ENCODE measurements at regions not wholly inside any gene's neighbourhood (a gene's known extent, or its start where the extent isn't known, plus 50 kb on each side); places are given as distances from the start of the nearest gene placed in this dataset.
"Not testable (repeated sequence)": the region's sequence is repeated elsewhere in the genome, so short reads cannot be mapped to it uniquely, and the experiment has no call there.

DNA sequence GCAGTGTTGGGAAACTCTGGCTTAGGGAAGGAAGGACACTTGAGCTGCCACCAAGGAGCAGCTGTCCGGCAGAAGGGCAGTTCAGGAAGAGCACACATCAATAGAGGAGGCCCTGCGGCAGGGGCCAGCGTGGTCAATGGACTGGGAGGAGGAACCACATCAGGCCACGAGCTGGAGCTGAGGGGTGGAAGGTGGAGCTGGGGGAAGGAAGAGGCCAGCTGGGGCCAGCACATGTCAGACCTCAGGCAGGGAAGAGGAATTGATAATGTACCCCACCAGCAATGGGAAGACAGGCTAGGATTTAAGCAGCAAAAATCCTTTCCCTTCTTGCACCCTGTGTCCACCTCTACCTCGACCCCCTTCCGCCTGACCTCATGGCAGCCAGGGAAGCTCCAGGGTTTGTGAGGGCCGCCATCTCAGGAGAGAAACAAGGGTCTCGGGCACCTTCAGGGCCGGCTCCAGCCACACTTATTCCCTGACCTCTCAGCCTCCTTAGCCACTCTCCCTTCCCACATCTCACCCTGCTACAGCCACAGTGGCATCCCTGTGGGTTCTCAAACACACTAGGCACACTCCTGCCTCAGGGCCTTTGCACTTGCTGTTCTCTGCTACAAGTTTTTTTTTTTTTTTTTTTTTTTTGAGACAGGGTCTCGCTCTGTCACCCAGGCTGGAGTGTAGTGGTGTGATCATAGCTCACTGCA is 157.8 kb upstream of the GRK3 start:
- no peaks in the 10 kb centered on the region for H3K27me3 Mint-ChIP-seq
- H3K4me1 Mint-ChIP-seq, result peaks cover 30% of the 10 kb centered on the region
- H3K27ac Mint-ChIP-seq, result no peak overlapping the region
- H3K36me3 Mint-ChIP-seq, result no peaks in the 10 kb centered on the region
- H3K9me3 Mint-ChIP-seq, result no peaks in the 10 kb centered on the region
- H3K4me3 Mint-ChIP-seq, result peak overlapping the region; percentile 81

DNA sequence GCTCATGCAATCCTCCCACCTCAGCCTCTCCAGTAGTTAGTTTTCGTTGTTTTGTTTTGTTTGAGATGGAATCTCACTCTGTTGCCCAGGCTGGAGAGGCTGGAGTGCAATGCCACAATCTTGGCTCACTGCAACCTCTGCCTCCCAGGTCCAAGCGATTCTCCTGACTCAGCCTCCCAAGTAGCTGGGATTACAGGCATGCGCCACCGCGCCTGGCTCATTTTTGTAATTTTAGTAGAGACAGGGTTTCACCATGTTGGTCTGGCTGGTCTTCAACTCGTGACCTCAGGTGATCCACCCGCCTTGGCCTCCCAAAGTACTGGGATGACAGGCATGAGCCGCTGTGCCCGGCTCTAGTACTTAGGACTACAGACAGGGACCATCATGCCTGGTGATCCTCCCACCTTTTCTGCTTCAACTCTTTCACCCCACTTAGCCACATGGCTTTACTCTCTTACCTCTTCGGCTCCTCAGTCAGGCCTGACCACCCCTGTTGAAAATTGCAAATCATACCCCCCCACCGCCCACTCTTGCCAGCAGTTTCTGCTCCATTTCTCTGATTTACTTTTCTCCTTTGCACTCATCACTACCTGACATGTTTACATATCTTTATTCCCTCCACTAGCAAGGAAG is 157.1 kb upstream of the GRK3 start:
- H3K4me1 Mint-ChIP-seq, result peaks cover 24% of the 10 kb centered on the region
- no peaks in the 10 kb centered on the region for H3K9me3 Mint-ChIP-seq
- no peaks in the 10 kb centered on the region for H3K27me3 Mint-ChIP-seq
- H3K4me3 Mint-ChIP-seq, result peak overlapping the region; percentile 81
- no peaks in the 10 kb centered on the region for H3K36me3 Mint-ChIP-seq
- H3K27ac Mint-ChIP-seq, result no peak overlapping the region

DNA sequence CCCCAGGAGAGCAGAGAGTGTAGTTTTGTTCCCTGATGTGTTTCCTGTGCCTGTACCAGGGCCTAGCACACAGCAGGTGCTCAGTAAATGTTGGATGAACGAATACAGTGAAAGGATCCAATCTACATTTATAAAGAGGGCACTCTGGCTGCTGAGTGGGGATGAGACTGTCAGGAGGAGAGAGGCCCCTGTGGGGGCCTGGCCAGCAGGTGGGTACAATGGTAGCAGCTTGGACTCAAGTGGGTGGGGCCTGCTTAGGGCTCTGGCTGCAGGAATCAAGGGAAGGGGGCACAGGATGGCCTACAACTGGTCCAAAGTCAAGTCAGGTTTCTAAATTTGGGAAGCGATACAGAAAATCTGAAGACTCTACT is 156.6 kb upstream of the GRK3 start:
- H3K4me1 Mint-ChIP-seq, result peaks cover 19% of the 10 kb centered on the region
- no peak overlapping the region for H3K27ac Mint-ChIP-seq
- H3K36me3 Mint-ChIP-seq, result no peaks in the 10 kb centered on the region
- H3K27me3 Mint-ChIP-seq, result no peaks in the 10 kb centered on the region
- H3K9me3 Mint-ChIP-seq, result no peaks in the 10 kb centered on the region
- no peak overlapping the region for H3K4me3 Mint-ChIP-seq

DNA sequence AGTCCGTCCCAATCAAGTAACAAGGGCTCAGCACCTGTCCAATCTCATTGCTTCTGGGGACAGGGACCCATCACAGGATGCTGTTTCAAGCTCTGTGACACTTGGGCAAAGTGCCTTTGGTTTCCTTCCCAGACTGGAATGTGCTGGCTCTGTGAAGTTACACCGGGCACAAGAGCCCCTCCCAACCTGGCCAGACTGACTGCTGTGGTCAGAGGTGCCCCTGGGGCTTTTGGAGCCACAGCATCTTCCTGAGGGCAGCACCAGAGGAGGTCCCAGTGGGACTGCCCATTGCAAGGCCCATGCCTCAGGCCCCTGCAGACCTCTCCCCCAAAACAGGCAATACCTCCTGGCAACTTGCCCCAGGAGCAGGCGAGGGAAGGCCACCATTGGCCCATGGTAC is 155.2 kb upstream of the GRK3 start:
- no peaks in the 10 kb centered on the region for H3K27me3 Mint-ChIP-seq
- H3K4me3 Mint-ChIP-seq, result no peak overlapping the region
- H3K4me1 Mint-ChIP-seq, result peaks cover 10% of the 10 kb centered on the region
- peaks cover 3% of the 10 kb centered on the region for H3K36me3 Mint-ChIP-seq
- no peaks in the 10 kb centered on the region for H3K9me3 Mint-ChIP-seq
- H3K27ac Mint-ChIP-seq, result no peak overlapping the region

DNA sequence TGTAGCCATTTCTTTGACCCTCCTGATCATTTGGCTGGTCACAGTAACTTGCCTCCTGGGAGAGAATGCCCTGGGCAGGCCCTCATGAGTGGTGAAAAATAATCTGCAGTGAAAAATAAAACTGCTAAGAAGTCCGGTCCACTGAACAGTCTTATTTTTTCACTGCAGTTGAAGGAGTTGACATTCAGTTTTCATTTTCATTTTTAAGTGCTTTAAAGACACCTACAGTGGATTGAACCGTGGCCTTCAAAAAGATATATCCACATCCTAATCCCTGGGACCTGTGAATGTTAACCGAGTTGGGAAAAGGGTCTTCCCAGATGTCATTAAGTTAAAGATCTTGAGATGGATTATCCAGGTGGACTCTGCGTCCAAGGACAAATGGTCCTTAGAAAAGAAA is 153.6 kb upstream of the GRK3 start:
- H3K36me3 Mint-ChIP-seq, result peaks cover 3% of the 10 kb centered on the region
- H3K27ac Mint-ChIP-seq, result no peak overlapping the region
- peak overlapping the region; percentile 42 for H3K4me3 Mint-ChIP-seq
- no peaks in the 10 kb centered on the region for H3K27me3 Mint-ChIP-seq
- H3K9me3 Mint-ChIP-seq, result no peaks in the 10 kb centered on the region
- H3K4me1 Mint-ChIP-seq, result peaks cover 9% of the 10 kb centered on the region

DNA sequence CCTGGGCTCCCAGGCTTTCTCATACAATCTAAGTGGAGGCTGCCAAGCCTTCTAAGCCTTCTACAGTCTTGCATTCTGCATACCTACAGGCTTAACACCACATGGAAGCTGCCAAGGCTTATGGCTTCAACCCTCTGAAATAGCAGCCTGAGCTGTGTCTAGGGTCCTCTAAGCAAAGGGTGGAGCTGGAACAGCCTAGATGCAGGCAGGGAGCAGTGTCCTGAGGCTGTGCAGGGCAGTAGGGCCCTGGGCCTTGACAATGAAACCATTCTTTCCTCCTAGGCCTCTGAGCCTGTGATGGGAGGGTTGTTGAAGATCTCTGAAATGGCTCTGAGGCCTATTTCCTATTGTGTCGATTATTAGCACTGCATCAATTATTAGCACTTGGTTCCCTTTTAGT is 150.9 kb upstream of the GRK3 start:
- Mint-ChIP-seq H3K27me3 (peaks cover 7% of the 10 kb centered on the region), H3K4me3 (no peak overlapping the region), H3K9me3 (no peaks in the 10 kb centered on the region), H3K27ac (no peak overlapping the region), H3K4me1 (peaks cover 4% of the 10 kb centered on the region), H3K36me3 (peaks cover 3% of the 10 kb centered on the region)

DNA sequence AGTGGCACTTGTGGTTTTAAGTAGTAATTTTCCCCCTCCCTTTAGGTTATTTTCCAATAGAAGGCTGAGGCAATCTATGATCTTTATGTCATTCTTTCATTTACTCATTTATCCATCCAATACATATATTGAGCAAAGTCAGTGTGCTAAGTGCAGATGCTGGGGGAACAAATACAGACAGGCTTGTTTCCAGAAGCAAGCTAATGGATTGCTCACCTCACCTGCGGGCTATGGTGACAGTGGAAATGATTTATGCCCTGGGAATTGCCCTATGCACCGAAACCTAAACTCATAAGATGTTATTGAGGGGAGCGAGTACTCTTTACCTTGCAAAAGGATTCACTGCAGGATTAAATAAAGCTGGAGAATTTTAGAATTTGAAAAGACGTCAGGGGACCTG is 148.7 kb upstream of the GRK3 start:
- not testable (repeated sequence) for H3K36me3 Mint-ChIP-seq, H3K4me3 Mint-ChIP-seq, H3K9me3 Mint-ChIP-seq, H3K27ac Mint-ChIP-seq
- Mint-ChIP-seq H3K27me3 (peaks cover 22% of the 10 kb centered on the region), H3K4me1 (peaks cover 20% of the 10 kb centered on the region)

DNA sequence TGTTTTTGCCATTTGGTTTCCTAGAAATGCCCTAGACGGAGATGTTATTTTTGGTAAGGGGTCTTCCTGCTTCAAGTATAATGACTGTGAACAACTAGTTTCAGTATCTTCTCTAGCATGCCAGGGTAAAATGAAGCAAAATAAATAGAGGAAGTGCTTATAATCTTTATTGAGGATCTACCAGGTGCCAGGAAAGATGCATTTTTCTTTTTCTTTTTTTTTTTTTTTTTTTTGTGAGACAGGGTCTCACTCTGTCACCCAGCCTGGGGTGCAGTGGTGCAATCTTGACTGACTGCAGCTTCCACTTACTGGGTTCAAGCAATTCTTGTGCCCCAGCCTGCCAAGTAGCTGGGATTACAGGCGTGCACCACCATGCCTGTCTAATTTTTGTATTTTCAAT is 146.6 kb upstream of the GRK3 start:
- H3K4me3 Mint-ChIP-seq, H3K27ac Mint-ChIP-seq, H3K36me3 Mint-ChIP-seq, H3K9me3 Mint-ChIP-seq: not testable (repeated sequence)
- Mint-ChIP-seq H3K4me1 (peaks cover 30% of the 10 kb centered on the region), H3K27me3 (peaks cover 34% of the 10 kb centered on the region)

DNA sequence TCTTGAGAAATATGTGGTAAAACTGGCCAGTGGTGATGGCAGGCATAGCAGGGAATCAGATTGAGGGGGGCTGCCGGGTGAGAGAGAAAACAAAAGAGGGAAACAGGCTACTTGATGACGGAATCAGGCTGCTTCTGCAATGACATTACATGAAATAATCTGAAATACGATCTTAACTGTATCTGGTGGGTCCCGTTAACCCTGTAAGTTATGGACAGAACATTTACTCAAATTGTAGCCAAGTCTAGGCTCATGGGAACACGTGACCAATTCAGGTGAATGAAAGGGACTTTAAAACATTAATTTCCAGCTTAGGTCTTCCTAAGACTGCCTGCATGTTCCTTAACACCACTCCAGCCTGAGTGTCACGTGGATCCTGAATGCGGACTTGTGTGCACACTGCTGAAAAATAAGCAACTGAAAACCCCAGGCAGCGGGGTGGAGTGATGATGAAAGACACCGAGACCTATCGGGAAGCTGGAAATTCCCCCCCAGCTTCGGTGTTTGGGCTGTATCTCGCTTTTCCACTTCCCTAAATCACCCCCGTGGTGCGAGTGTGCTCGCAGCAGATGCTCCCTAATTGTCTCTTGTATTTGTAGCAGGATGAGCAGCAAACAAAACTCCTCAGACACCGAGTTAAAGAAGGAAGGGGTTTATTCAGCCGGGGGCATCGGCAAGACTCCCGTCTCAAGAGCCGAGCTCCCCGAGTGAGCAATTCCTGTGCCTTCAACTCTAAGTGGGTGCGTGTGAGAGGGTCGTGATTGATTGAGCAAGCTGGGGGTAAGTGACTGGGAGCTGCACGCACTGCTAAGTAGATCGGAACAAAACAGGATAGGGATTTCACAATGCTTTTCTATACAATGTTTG is 145.0 kb upstream of the GRK3 start:
- Mint-ChIP-seq H3K27ac (no peak overlapping the region), H3K4me1 (peaks cover 30% of the 10 kb centered on the region), H3K27me3 (peaks cover 48% of the 10 kb centered on the region), H3K9me3 (no peaks in the 10 kb centered on the region), H3K4me3 (peak overlapping the region; percentile 63), H3K36me3 (peaks cover 2% of the 10 kb centered on the region)

DNA sequence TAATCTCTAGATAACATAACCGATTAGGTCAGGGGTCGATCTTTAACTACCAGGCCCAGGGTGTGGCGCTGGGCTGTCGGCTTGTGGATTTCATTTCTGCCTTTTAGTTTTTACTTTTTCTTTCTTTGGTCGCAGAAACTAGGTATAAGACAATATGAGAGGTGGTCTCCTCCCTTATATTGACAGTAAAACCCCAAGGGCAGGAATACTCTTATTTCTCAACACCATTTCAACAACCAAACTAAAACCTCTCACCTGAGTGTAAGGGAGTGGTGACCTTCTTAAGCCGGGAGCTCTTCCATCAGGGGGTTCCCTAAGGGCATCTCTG is 144.4 kb upstream of the GRK3 start:
- Mint-ChIP-seq H3K4me3 (peak overlapping the region; percentile 63), H3K4me1 (peaks cover 30% of the 10 kb centered on the region), H3K27me3 (peaks cover 48% of the 10 kb centered on the region)
- not testable (repeated sequence) for H3K9me3 Mint-ChIP-seq, H3K36me3 Mint-ChIP-seq, H3K27ac Mint-ChIP-seq

DNA sequence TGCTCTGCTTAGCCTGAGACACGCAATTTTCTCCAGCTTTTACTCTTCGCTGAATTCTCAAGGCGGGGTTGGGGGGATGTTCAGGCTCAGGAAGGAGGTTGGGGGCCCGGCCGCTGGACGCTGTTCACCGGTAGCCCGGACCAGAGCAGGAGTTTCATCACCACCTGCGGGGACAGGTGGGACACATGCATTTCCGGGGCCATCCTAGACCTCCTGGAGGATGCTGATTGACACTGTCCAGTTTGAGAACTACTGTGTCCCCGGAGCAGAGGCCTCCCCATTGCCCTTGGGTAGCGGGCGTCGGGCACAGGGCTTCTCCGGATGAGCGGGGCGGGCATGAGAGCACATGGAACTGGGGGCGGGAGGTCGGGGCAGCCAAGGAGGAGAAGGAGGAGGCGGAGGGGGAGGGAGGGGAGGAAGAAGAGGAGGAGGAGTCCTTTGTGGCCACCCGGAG is 144.0 kb upstream of the GRK3 start:
- peaks cover 48% of the 10 kb centered on the region for H3K27me3 Mint-ChIP-seq
- peak overlapping the region; percentile 63 for H3K4me3 Mint-ChIP-seq
- H3K27ac Mint-ChIP-seq, result no peak overlapping the region
- peaks cover 30% of the 10 kb centered on the region for H3K4me1 Mint-ChIP-seq
- no peaks in the 10 kb centered on the region for H3K9me3 Mint-ChIP-seq
- H3K36me3 Mint-ChIP-seq, result peaks cover 2% of the 10 kb centered on the region

DNA sequence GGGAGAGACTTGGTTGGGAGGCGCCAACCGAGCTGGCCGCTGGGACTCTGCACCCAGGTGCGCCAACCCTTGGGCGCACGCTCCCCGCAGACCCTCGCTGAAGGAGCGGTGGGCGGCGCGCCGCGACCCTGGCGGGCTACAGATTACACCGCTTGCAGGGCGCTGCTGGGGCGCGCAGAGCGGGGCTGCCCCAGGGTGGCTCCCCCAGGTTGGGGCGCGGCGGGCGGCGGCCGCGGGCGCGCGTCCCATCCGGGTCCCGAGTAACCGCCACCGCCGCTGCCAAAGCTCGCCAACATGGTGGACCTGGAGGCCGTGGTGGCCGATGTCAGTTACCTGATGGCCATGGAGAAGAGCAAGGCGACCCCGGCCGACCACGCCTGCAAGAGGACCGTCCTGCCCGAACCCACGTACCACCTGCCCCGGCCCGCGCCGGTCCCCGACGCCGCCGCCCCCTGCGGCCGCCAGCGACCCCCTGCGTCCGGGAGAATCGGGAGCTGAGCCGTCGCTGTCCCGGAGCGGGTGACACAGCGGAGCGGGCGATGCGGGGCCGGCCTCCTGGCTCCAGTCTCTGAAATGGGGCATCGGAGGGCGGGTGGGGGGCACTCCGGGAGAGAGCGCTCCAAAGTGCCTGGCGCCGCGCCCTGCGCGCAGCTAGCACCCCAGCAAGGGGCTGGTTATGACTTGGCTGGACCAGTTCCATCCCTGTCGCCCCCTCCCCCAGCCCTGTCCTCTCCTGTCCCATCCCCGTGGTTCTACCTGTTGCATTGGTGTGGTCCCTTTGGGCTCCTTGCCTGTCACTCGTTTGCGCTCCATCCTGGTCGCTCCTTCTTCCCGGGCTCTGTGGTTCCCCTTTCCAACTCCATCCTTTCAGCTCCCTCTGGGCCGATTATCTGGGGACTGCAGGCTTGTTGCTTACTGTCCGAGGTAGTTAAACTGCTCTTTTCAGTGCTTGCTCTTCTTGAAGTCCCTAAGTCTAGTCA is 143.3 kb upstream of the GRK3 start:
- Mint-ChIP-seq H3K36me3 (peaks cover 2% of the 10 kb centered on the region), H3K4me3 (peak overlapping the region; percentile 82), H3K4me1 (peaks cover 30% of the 10 kb centered on the region), H3K27me3 (peaks cover 48% of the 10 kb centered on the region), H3K9me3 (no peaks in the 10 kb centered on the region), H3K27ac (no peak overlapping the region)

DNA sequence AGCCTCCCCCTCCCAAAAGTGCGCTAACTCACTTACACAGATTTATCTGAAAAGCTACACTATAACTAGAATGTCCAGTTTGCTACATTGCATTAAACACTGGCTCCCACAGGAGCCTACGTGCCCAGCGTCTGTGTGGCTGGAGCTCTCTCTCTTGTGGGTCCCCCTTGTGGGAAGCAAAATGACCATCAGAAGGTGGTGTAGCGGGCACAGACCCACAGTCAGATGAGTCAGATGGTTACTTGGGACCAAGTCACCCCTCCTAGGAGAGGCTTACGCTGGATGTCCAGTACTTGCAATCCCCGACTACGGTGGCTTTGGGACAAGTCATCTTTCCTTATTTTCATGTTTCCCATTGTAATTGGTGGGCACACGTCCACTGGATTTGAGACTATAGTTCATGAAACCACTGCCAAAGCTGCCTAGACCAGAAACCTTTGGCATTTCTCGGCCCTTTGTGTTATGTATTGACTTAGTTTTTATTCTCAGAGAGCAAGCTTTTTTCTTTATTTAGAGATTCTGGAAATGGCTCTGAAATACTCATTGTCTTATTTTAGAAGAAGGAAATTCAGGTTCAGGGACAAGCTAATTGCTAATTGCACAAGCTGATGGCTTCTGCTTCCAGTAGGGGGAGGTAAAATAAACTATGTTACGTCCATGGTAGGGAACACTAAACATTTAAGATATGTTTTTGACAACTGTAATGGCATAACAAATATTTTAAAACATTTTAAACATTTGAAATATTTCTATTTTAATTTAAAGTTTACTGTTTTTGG is 137.8 kb upstream of the GRK3 start:
- peak overlapping the region; percentile 23 for H3K27ac Mint-ChIP-seq
- H3K4me3 Mint-ChIP-seq, H3K36me3 Mint-ChIP-seq, H3K4me1 Mint-ChIP-seq, H3K9me3 Mint-ChIP-seq: not testable (repeated sequence)
- peaks cover 25% of the 10 kb centered on the region for H3K27me3 Mint-ChIP-seq

DNA sequence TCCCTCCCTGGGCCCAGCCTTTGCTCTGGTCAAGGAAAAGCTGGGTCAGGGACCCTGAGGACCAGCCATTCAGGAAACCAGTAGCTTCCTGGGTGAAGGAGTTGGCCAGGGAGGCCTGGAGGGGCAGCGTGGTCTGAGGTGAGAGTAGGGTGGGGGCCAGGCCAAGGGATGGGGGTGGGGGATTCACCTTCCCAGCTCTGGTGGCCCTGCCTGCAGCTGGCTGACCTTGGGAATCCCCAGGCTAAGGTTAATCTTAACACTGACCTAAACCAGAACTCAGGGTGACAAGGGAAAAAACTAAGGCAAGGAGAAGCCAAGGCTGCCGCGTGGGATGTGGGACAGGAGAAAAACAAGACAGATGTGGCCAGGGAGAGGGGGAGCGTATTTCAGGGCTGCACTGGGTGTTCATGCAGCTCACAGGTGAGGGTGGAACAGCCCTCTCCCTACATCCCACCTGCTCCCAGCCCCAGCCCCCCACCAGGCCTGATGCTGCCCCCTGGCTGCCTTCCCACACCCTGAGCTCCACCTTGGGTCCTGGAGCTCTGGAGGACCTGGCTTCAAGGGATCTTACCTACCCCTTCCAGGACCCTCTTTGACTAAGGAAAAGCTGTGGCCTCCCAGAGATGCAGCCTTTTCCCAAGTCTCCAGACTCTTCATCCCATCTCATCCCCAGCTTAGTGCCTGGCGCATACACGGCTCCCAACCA is 132.7 kb upstream of the GRK3 start:
- H3K9me3 Mint-ChIP-seq, H3K27me3 Mint-ChIP-seq, H3K36me3 Mint-ChIP-seq, H3K4me3 Mint-ChIP-seq, H3K27ac Mint-ChIP-seq, H3K4me1 Mint-ChIP-seq: not testable (repeated sequence)
